H1 (cell line): ENCODE measurements at regions not wholly inside any gene's neighbourhood (a gene's known extent, or its start where the extent isn't known, plus 50 kb on each side); places are given as distances from the start of the nearest gene placed in this dataset.

Experiments used
- CTCF ChIA-PET: fragments of 300-600 bp; sonication (Branson Sonifier 250); formaldehyde crosslinking; loops from one replicate; lab custom pipeline; 2021; ENCODE audit not compliant: partially characterized antibody; lab: Charles Lee
- POLR2A ChIA-PET: fragments of 300-600 bp; sonication (Branson Sonifier 250); formaldehyde crosslinking; loops from one replicate; lab custom pipeline; 2021; ENCODE audit warnings: inconsistent platforms; ENCODE audit not compliant: partially characterized antibody; lab: Charles Lee
- DNase-seq, 2 experiments: peaks; one replicate each; pipeline versions ENCODE4 v3.0.0 to v3.0.0-alpha.2; 2010 to 2022; ENCODE audit warnings: low spot score in 2 of 2, low read depth in 1 of 2, mixed read lengths in 1 of 2
- FAIRE-seq: peaks from 2 replicates; lab custom pipeline; 2011; peaks lifted over from hg19 to GRCh38; lab: Jason Lieb, UNC
- H2AFZ ChIP-seq: 2 replicates; pipeline ENCODE4 v1.8.1; 2012; ENCODE audit warnings: low read length, inconsistent platforms
- H2AK5ac ChIP-seq: 2 replicates; pipeline ENCODE4 v1.6.1; 2013; ENCODE audit warnings: low read depth, low read length
- H2BK120ac ChIP-seq: replicated peaks from 2 replicates; pipeline ENCODE3; 2013; ENCODE audit warnings: low read depth, low read length, inconsistent platforms
- H2BK12ac ChIP-seq: 2 replicates; pipeline ENCODE4 v1.6.1; 2013; ENCODE audit warnings: low read depth, low read length
- H2BK15ac ChIP-seq: 2 replicates; pipeline ENCODE4 v1.6.1; 2013; ENCODE audit warnings: low read length
- H2BK20ac ChIP-seq: 2 replicates; pipeline ENCODE4 v1.6.1; 2013; ENCODE audit warnings: low read length
- H2BK5ac ChIP-seq: 2 replicates; pipeline ENCODE4 v1.6.1; 2013; ENCODE audit warnings: low read depth, low read length
- H3K14ac ChIP-seq: 2 replicates; pipeline ENCODE4 v1.6.1; 2013; ENCODE audit warnings: inconsistent platforms; ENCODE audit not compliant: insufficient read length
- H3K18ac ChIP-seq: 2 replicates; pipeline ENCODE4 v1.6.1; 2013; ENCODE audit warnings: low read length; ENCODE audit errors: extremely low read depth
- H3K23ac ChIP-seq: 2 replicates; pipeline ENCODE4 v1.6.1; 2013; ENCODE audit warnings: inconsistent platforms; ENCODE audit not compliant: insufficient read length
- H3K23me2 ChIP-seq: 2 replicates; pipeline ENCODE4 v1.6.1; 2013; ENCODE audit warnings: low read depth, low read length
- H3K27ac ChIP-seq: 2 replicates; pipeline ENCODE4 v1.6.1; 2011; ENCODE audit warnings: low read depth, low read length, inconsistent platforms
- H3K27me3 ChIP-seq, 4 experiments: replicated peaks in 1 of 4; 1 replicate in 1 of 4; 2 replicates in 3 of 4; pipeline versions ENCODE4 v1.6.1 to v1.8.1; 2011 to 2013; ENCODE audit warnings: low read length in 3 of 4, mild to moderate bottlenecking in 3 of 4, inconsistent platforms in 2 of 4, mixed read lengths in 2 of 4, moderate library complexity in 1 of 4; ENCODE audit not compliant: control insufficient read depth in 3 of 4, insufficient read depth in 3 of 4; ENCODE audit errors: extremely low read depth in 1 of 4
- H3K36me3 ChIP-seq, 4 experiments: 2 replicates each; pipeline versions ENCODE4 v1.6.1 to v1.8.1; 2011 to 2013; ENCODE audit warnings: mild to moderate bottlenecking in 4 of 4, low read length in 3 of 4, moderate library complexity in 2 of 4, control low read depth in 1 of 4, inconsistent platforms in 1 of 4; ENCODE audit not compliant: insufficient read depth in 4 of 4, control insufficient read depth in 2 of 4
- H3K4ac ChIP-seq: replicated peaks from 2 replicates; pipeline ENCODE3; 2013; ENCODE audit warnings: low read length, low read depth, mixed read lengths, inconsistent platforms; ENCODE audit not compliant: insufficient read length
- H3K4me1 ChIP-seq, 4 experiments: replicated peaks in 1 of 4; 1 replicate in 1 of 4; 2 replicates in 3 of 4; pipeline versions ENCODE4 v1.6.1 to v1.8.1; 2011 to 2013; ENCODE audit warnings: low read length in 3 of 4, inconsistent platforms in 2 of 4, mixed read lengths in 1 of 4; ENCODE audit not compliant: insufficient read depth in 4 of 4, control insufficient read depth in 3 of 4
- H3K4me2 ChIP-seq, 2 experiments: 2 replicates each; pipeline versions ENCODE4 v1.6.1 to v1.8.1; 2011 to 2013; ENCODE audit warnings: low read depth in 2 of 2, low read length in 2 of 2, control low read depth in 1 of 2, inconsistent platforms in 1 of 2, mild to moderate bottlenecking in 1 of 2; ENCODE audit not compliant: insufficient read depth in 1 of 2
- H3K4me3 ChIP-seq, 4 experiments: fragments of 200-600, 300-600 bp in 1 of 4; sonication (generic), shearing (Covaris generic), sonication (Bioruptor Twin) in 1 of 4; 2 replicates each; pipeline versions ENCODE4 v1.5.1 to v1.8.1; 2011 to 2016; ENCODE audit warnings: low read length in 4 of 4, low read depth in 3 of 4, control low read depth in 2 of 4, inconsistent platforms in 2 of 4, mild to moderate bottlenecking in 2 of 4, mixed read lengths in 1 of 4, moderate library complexity in 1 of 4; ENCODE audit not compliant: insufficient read depth in 2 of 4; ENCODE audit errors: extremely low read depth in 1 of 4
- H3K56ac ChIP-seq: replicated peaks from 2 replicates; pipeline ENCODE3; 2013; ENCODE audit warnings: low read depth, mild to moderate bottlenecking, mixed read lengths, low read length, inconsistent platforms; ENCODE audit not compliant: insufficient read length
- H3K79me1 ChIP-seq: 2 replicates; pipeline ENCODE4 v1.6.1; 2013; ENCODE audit warnings: low read depth, low read length, control low read depth
- H3K79me2 ChIP-seq, 2 experiments: 2 replicates each; pipeline versions ENCODE4 v1.6.1 to v1.8.1; 2012 to 2013; ENCODE audit warnings: low read length in 2 of 2, mild to moderate bottlenecking in 2 of 2, inconsistent platforms in 1 of 2; ENCODE audit not compliant: insufficient read depth in 2 of 2, control insufficient read depth in 1 of 2
- H3K9ac ChIP-seq, 4 experiments: replicated peaks in 1 of 4; 1 replicate in 1 of 4; 2 replicates in 3 of 4; pipeline versions ENCODE4 v1.6.1 to v1.8.1; 2011 to 2013; ENCODE audit warnings: low read depth in 3 of 4, low read length in 3 of 4, control low read depth in 2 of 4, mild to moderate bottlenecking in 2 of 4, moderate library complexity in 2 of 4, inconsistent platforms in 1 of 4; ENCODE audit errors: extremely low read depth in 1 of 4
- H3K9me3 ChIP-seq, 2 experiments: 2 replicates each; pipeline versions ENCODE4 v1.6.1 to v1.8.1; 2012 to 2013; ENCODE audit warnings: mild to moderate bottlenecking in 2 of 2, moderate library complexity in 2 of 2, control low read depth in 1 of 2, inconsistent platforms in 1 of 2, low read depth in 1 of 2, low read length in 1 of 2, mixed read lengths in 1 of 2; ENCODE audit not compliant: insufficient read depth in 2 of 2
- H4K20me1 ChIP-seq, 2 experiments: replicated peaks in 1 of 2; 2 replicates each; pipeline versions ENCODE3 to v1.8.1; 2011 to 2013; ENCODE audit warnings: inconsistent platforms in 2 of 2, low read length in 2 of 2, mild to moderate bottlenecking in 1 of 2; ENCODE audit not compliant: insufficient read depth in 2 of 2, control insufficient read depth in 1 of 2
- H4K5ac ChIP-seq: 2 replicates; pipeline ENCODE4 v1.6.1; 2013; ENCODE audit warnings: low read length, low read depth, mixed read lengths, inconsistent platforms; ENCODE audit not compliant: insufficient read length
- H4K8ac ChIP-seq: 2 replicates; pipeline ENCODE4 v1.8.0; 2013; ENCODE audit warnings: mild to moderate bottlenecking, moderate library complexity, low read length, inconsistent platforms; ENCODE audit not compliant: insufficient read depth; ENCODE audit errors: extremely low read depth
- H4K91ac ChIP-seq: replicated peaks from 2 replicates; pipeline ENCODE3; 2013; ENCODE audit warnings: low read length, mixed read lengths, inconsistent platforms; ENCODE audit not compliant: insufficient read length
- ATF2 ChIP-seq: IDR thresholded peaks from 2 replicates; pipeline ENCODE4 v1.6.1; 2012; ENCODE audit warnings: low read length, inconsistent platforms
- CREB1 ChIP-seq: IDR thresholded peaks from 2 replicates; pipeline ENCODE4 v1.6.1; 2012; ENCODE audit warnings: inconsistent platforms
- CTCF ChIP-seq, 3 experiments: IDR thresholded peaks; 1 replicate in 2 of 3; 2 replicates in 1 of 3; pipeline versions ENCODE4 v1.5.1 to v1.6.1; 2011; ENCODE audit warnings: low read length in 3 of 3, mild to moderate bottlenecking in 3 of 3, inconsistent platforms in 2 of 3, low read depth in 1 of 3, moderate library complexity in 1 of 3; ENCODE audit not compliant: insufficient read depth in 1 of 3; ENCODE audit errors: control extremely low read depth in 1 of 3
- EZH2 ChIP-seq: fragments of 200-600 bp; sonication (generic); IDR thresholded peaks from 2 replicates; pipeline ENCODE4 v1.7.1; 2012; ENCODE audit warnings: low read depth, mild to moderate bottlenecking, moderate library complexity, low read length, inconsistent platforms; ENCODE audit not compliant: severe bottlenecking
- JUN ChIP-seq: IDR thresholded peaks from 2 replicates; pipeline ENCODE4 v1.6.1; 2011; ENCODE audit warnings: low read depth, mild to moderate bottlenecking, improper control_type of control experiment, low read length
- MAX ChIP-seq: IDR thresholded peaks from 2 replicates; pipeline ENCODE4 v1.6.1; 2012; ENCODE audit warnings: inconsistent platforms
- RBBP5 ChIP-seq: IDR thresholded peaks from 2 replicates; pipeline ENCODE4 v1.7.1; 2012; ENCODE audit warnings: low read depth, mild to moderate bottlenecking, inconsistent platforms, low read length, moderate library complexity, borderline replicate concordance
- RXRA ChIP-seq: IDR thresholded peaks from 2 replicates; pipeline ENCODE4 v1.6.1; 2011; ENCODE audit warnings: low read depth, mild to moderate bottlenecking, low read length, moderate library complexity; ENCODE audit not compliant: insufficient read depth
- ZNF274 ChIP-seq: IDR thresholded peaks from 2 replicates; pipeline ENCODE4 v1.7.0; 2012; ENCODE audit warnings: low read length, borderline replicate concordance; ENCODE audit errors: extremely low read depth
- WGBS, 2 experiments: shearing (Covaris generic) in 1 of 2; methylation state at CpG; one replicate each; pipeline versions ENCODE4 v1.1.6 to v1.1.7; 2013 to 2015; ENCODE audit warnings: low lambda C conversion rate in 2 of 2, mixed read lengths in 2 of 2, inconsistent platforms in 1 of 2, low coverage in 1 of 2, missing lambda C conversion rate in 1 of 2; ENCODE audit not compliant: insufficient replicate concordance in 2 of 2, insufficient coverage in 1 of 2, insufficient read length in 1 of 2; ENCODE audit errors: extremely low coverage in 1 of 2, missing lambda C conversion rate in 1 of 2; 5-methylcytosine and 5-hydroxymethylcytosine counted together

- no peak for FAIRE-seq
- peaks cover 0 to 5% of the 10 kb centered on the region in 2 experiments; a peak in 1 of 4 replicates for H3K9me3 ChIP-seq
- WGBS, 2 experiments = 86% methylated on average over 4 of the region's 4 CpGs; no CpG with 5 or more reads in 1 of the 2 experiments
- no peak overlapping the region for H3K56ac ChIP-seq
- H3K4me3 ChIP-seq = no peak overlapping the region
- H3K27me3 ChIP-seq = no peaks in the 10 kb centered on the region
- no peak overlapping the region for H3K14ac ChIP-seq
- H4K8ac ChIP-seq = peak overlapping the region; percentile 25; the same call in 1 of the 2 replicates
- H3K79me2 ChIP-seq = no peaks in the 10 kb centered on the region
- ChIA-PET CTCF (interaction anchor here (0.6 to 0.7 kb wide), 2 partner anchors 30 to 294 kb away, joined by 3 read pairs; no protein-coding TSS in a partner anchor), POLR2A (no interaction called here)
- H2BK20ac ChIP-seq = no peak overlapping the region; the same call in 1 of the 2 replicates
- no peak overlapping the region for H3K27ac ChIP-seq
- no peak for DNase-seq
- H3K18ac ChIP-seq = no peak overlapping the region
- H3K23me2 ChIP-seq = no peaks in the 10 kb centered on the region; the same call in 1 of the 2 replicates
- no peaks in the 10 kb centered on the region for H3K79me1 ChIP-seq
- no peaks in the 10 kb centered on the region for H4K20me1 ChIP-seq
- 0 out of 2 replicates have a peak overlapping the region, but pooled peaks have one; percentile 29 for H2AFZ ChIP-seq
- H4K91ac ChIP-seq = peak overlapping the region; percentile 74
- H2BK5ac ChIP-seq = no peak overlapping the region
- H2BK15ac ChIP-seq = no peak overlapping the region
- no peaks in the 10 kb centered on the region for H3K4me1 ChIP-seq
- no peaks in the 10 kb centered on the region for H3K36me3 ChIP-seq
- H2BK12ac ChIP-seq = no peak overlapping the region
- H3K4me2 ChIP-seq = no peak overlapping the region
- H4K5ac ChIP-seq = no peak overlapping the region
- H3K9ac ChIP-seq = no peak overlapping the region
- no peak overlapping the region for H2BK120ac ChIP-seq
- H3K23ac ChIP-seq = peak overlapping the region; percentile 52
- no peak overlapping the region for H2AK5ac ChIP-seq
- no peak overlapping the region for H3K4ac ChIP-seq
- TF ChIP-seq ATF2 = no peak
- TF ChIP-seq ZNF274 = no peak
- no peak for TF ChIP-seq JUN
- TF ChIP-seq MAX = no peak
- TF ChIP-seq RBBP5 = no peak
- no peak for TF ChIP-seq CTCF (IDR thresholded peaks at IDR 0.05; ENCODE audit: control extremely low read depth in 1 of 3, insufficient read depth in 1 of 3, low read depth in 1 of 3, low read length in 3 of 3)
- no peak for TF ChIP-seq RXRA
- no peak for TF ChIP-seq CREB1
- no peak for TF ChIP-seq EZH2
These were observed 1043.5 kb downstream of the TDRD15 start for GRCh38 chr2:22167256-22167655.
